K562 (cell line): ENCODE measurements at regions not wholly inside any gene's neighbourhood (a gene's known extent, or its start where the extent isn't known, plus 50 kb on each side); places are given as distances from the start of the nearest gene placed in this dataset.

Source experiments
- ATAC-seq: fragments of 200-7000 bp; cut with Tn5 transposase; 3 replicates; pipeline ENCODE4 v1.9.1; 2020; ENCODE audit warnings: moderate library complexity
- BruUV-seq: library from RNA; stranded (reverse); fragments of 400-500 nt; replicated peaks from 2 replicates; lab custom pipeline; 2021; lab: Mats Ljungman, UMichigan
- CTCF ChIA-PET: fragments of 300-600 bp; formaldehyde crosslinking; extraction: SDS; loops from one replicate; lab custom pipeline; 2021; ENCODE audit warnings: low intra/inter-chr PET ratio; lab: Yijun Ruan, JAX
- POLR2A ChIA-PET: fragments of 300-600, 350-650 bp; sonication (Branson Sonifier 250); formaldehyde crosslinking; extraction: SDS; loops from one replicate; lab custom pipeline; 2021; ENCODE audit warnings: antibody characterized with exemption, inconsistent platforms; lab: Yijun Ruan, JAX
- DNase-seq, 4 experiments: peaks; one replicate each; pipeline versions ENCODE4 v3.0.0 to v3.0.0-alpha.2; 2011 to 2018; ENCODE audit warnings: low spot score in 3 of 4, mixed read lengths in 3 of 4; ENCODE audit errors: extremely low read depth in 1 of 4
- FAIRE-seq: peaks from 2 replicates; lab custom pipeline; 2011; peaks lifted over from hg19 to GRCh38; lab: Jason Lieb, UNC
- H2AFZ ChIP-seq: 2 replicates; pipeline ENCODE4 v1.6.0; 2011; ENCODE audit warnings: low read depth, low read length, control low read depth, inconsistent platforms
- H3K27ac ChIP-seq: fragments of 200-600 bp; 3 replicates; pipeline ENCODE4 v1.8.0; 2011; ENCODE audit warnings: low read depth, mild to moderate bottlenecking, control low read depth, inconsistent platforms, low read length, moderate library complexity, mixed read lengths; ENCODE audit errors: extremely low read depth
- H3K27me3 ChIP-seq, 2 experiments: fragments of 300-600 bp in 1 of 2; 2 replicates in 1 of 2; 3 replicates in 1 of 2; pipeline versions ENCODE4 v1.6.0 to v1.8.0; 2011; ENCODE audit warnings: inconsistent platforms in 2 of 2, low read length in 2 of 2, mild to moderate bottlenecking in 1 of 2, mixed read lengths in 1 of 2, moderate library complexity in 1 of 2; ENCODE audit not compliant: control insufficient read depth in 2 of 2, insufficient read depth in 2 of 2
- H3K36me3 ChIP-seq: fragments of 300-600 bp; 3 replicates; pipeline ENCODE4 v1.8.0; 2011; ENCODE audit warnings: mild to moderate bottlenecking, low read length, inconsistent platforms; ENCODE audit not compliant: control insufficient read depth, insufficient read depth
- H3K4me1 ChIP-seq, 2 experiments: fragments of 200-600 bp in 1 of 2; replicated peaks in 1 of 2; 2 replicates in 1 of 2; 3 replicates in 1 of 2; pipeline versions ENCODE4 v1.5.1 to v1.8.0; 2011; ENCODE audit warnings: inconsistent platforms in 2 of 2, low read length in 2 of 2, mild to moderate bottlenecking in 1 of 2, mixed read lengths in 1 of 2, moderate library complexity in 1 of 2; ENCODE audit not compliant: control insufficient read depth in 2 of 2, insufficient read depth in 2 of 2
- H3K4me2 ChIP-seq: 2 replicates; pipeline ENCODE4 v1.6.1; 2011; ENCODE audit warnings: low read length, control low read depth, inconsistent platforms, mixed read lengths; ENCODE audit not compliant: insufficient read depth
- H3K4me3 ChIP-seq: fragments of 200-600 bp; sonication (generic), shearing (Covaris generic); 2 replicates; pipeline ENCODE4 v1.5.1; 2016; ENCODE audit warnings: control low read depth, inconsistent platforms
- H3K79me2 ChIP-seq: fragments of 200-600 bp; 3 replicates; pipeline ENCODE4 v1.8.0; 2011; ENCODE audit warnings: low read length, inconsistent platforms; ENCODE audit not compliant: control insufficient read depth, insufficient read depth
- H3K9ac ChIP-seq, 2 experiments: 2 replicates each; pipeline versions ENCODE4 v1.6.0 to v1.6.1; 2011; ENCODE audit warnings: low read depth in 2 of 2, low read length in 2 of 2, control low read depth in 1 of 2, inconsistent platforms in 1 of 2, mild to moderate bottlenecking in 1 of 2, mixed read lengths in 1 of 2; ENCODE audit not compliant: insufficient read depth in 1 of 2
- H3K9me1 ChIP-seq: one replicate; pipeline ENCODE4 v1.6.0; 2011; ENCODE audit warnings: inconsistent platforms, mild to moderate bottlenecking, low read length, moderate library complexity; ENCODE audit not compliant: control insufficient read depth, insufficient read depth
- H3K9me3 ChIP-seq: replicated peaks from 2 replicates; pipeline ENCODE4 v1.5.1; 2011; ENCODE audit warnings: low read depth, low read length, inconsistent platforms; ENCODE audit not compliant: control insufficient read depth, insufficient read depth
- H4K20me1 ChIP-seq: replicated peaks from 2 replicates; pipeline ENCODE4 v1.6.1; 2011; ENCODE audit warnings: low read length, inconsistent platforms, mixed read lengths; ENCODE audit not compliant: control insufficient read depth, insufficient read depth
- ARID2 ChIP-seq: fragments of 450-650 bp; IDR thresholded peaks from 2 replicates; pipeline ENCODE4 v1.6.1; 2017; ENCODE audit warnings: antibody characterized with exemption, mild to moderate bottlenecking
- ARNT ChIP-seq, 2 experiments: fragments of 450-650 bp; IDR thresholded peaks; 2 replicates each; pipeline ENCODE4 v1.6.1; 2016; ENCODE audit warnings: mild to moderate bottlenecking in 1 of 2
- CREBBP ChIP-seq: IDR thresholded peaks from one replicate; pipeline ENCODE4 v1.6.1; 2012; ENCODE audit warnings: low read depth, mild to moderate bottlenecking, control low read depth, inconsistent platforms, low read length
- DACH1 ChIP-seq: fragments of 450-650 bp; IDR thresholded peaks from 2 replicates; pipeline ENCODE4 v1.6.1; 2018; ENCODE audit not compliant: partially characterized antibody
- FOXA1 ChIP-seq: fragments of 450-650 bp; IDR thresholded peaks from 2 replicates; pipeline ENCODE4 v1.6.1; 2016; ENCODE audit warnings: mild to moderate bottlenecking, borderline replicate concordance
- HDAC2 ChIP-seq: fragments of 450-650 bp; IDR thresholded peaks from 2 replicates; pipeline ENCODE4 v1.6.1; 2016; ENCODE audit warnings: mild to moderate bottlenecking
- KLF10 ChIP-seq: fragments of 250-450 bp; sonication (Bioruptor Pico); IDR thresholded peaks from 2 replicates; pipeline ENCODE4 v1.6.1; 2021; ENCODE audit warnings: matching md5 sums
- NFRKB ChIP-seq: fragments of 450-650 bp; IDR thresholded peaks from 2 replicates; pipeline ENCODE4 v1.6.1; 2016; ENCODE audit warnings: low read depth
- WGBS: fragments of 100-300 bp; shearing (Covaris generic); methylation state at CpG from one replicate; pipeline ENCODE4 v1.1.6; 2016; ENCODE audit warnings: low coverage, mixed read lengths; ENCODE audit not compliant: insufficient coverage; ENCODE audit errors: missing lambda C conversion rate; 5-methylcytosine and 5-hydroxymethylcytosine counted together
- in situ Hi-C: fragments of 300-500 bp; cut with MboI; formaldehyde crosslinking; loops from 4 replicates; pipeline ENCODE4 v1.15.0; 2018; ENCODE audit warnings: inconsistent platforms, mixed read lengths
- intact Hi-C: fragments of 100-400 bp; cut with micrococcal nuclease; formaldehyde crosslinking; loops from 2 replicates; pipeline ENCODE4 v1.14.2; 2022
- TF ChIP-seq, protein P1 (sequence below): fragments of 250-450 bp; sonication (Bioruptor Pico); IDR thresholded peaks from 2 replicates; pipeline ENCODE4 v1.8.0; 2021; ENCODE audit warnings: moderate library complexity, mild to moderate bottlenecking, inconsistent platforms
- TF ChIP-seq, protein P2 (sequence below): conservative IDR thresholded peaks from 2 replicates; pipeline ENCODE4 v1.6.1; 2011; ENCODE audit warnings: low read depth, mild to moderate bottlenecking, low read length; ENCODE audit not compliant: control insufficient read depth
- TF ChIP-seq, protein P3 (sequence below): fragments of 250-450 bp; sonication (Bioruptor Pico); IDR thresholded peaks from 2 replicates; pipeline ENCODE4 v1.8.0; 2021; ENCODE audit warnings: mild to moderate bottlenecking, moderate library complexity

DNA sequence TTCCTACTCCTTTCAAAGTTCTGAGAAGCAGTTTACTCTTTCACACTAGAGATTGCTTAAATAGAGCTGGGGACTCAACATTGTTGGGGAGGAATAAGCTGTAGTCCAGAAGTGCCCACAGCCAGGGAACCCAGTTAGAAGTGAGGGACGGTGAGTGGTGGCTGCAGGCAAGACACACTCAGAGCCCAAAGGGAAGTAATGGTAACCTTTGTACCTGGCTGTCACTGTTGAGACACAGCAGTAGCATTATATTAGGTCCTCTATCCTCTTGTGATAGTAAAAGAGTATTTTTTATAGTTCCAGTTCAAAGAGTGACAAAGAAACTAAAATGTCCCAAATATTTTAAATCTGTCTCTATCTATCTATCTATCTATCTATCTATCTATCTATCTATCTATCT, 263.3 kb downstream of the TTC6 start:
- no peak for ATAC-seq
- no peaks in the 10 kb centered on the region for H3K36me3 ChIP-seq
- no peaks in the 10 kb centered on the region for H3K27me3 ChIP-seq
- H3K4me3 ChIP-seq: no peak overlapping the region
- intact Hi-C loops: no loop called here
- in situ Hi-C loops: no loop called here
- WGBS: 0% methylated on average over 1 of the region's 1 CpG
- ChIA-PET CTCF (no interaction called here), POLR2A (no interaction called here)
- no peaks in the 10 kb centered on the region for H3K9me1 ChIP-seq
- no peak for FAIRE-seq
- no peaks in the 10 kb centered on the region for H3K79me2 ChIP-seq
- no peaks in the 10 kb centered on the region for H4K20me1 ChIP-seq
- BruUV-seq: no TSS peak
- no peak for DNase-seq
- no peak overlapping the region for H3K4me2 ChIP-seq
- no peaks in the 10 kb centered on the region for H3K4me1 ChIP-seq
- no peak for TF ChIP-seq NFRKB
- TF ChIP-seq, protein P1, sequence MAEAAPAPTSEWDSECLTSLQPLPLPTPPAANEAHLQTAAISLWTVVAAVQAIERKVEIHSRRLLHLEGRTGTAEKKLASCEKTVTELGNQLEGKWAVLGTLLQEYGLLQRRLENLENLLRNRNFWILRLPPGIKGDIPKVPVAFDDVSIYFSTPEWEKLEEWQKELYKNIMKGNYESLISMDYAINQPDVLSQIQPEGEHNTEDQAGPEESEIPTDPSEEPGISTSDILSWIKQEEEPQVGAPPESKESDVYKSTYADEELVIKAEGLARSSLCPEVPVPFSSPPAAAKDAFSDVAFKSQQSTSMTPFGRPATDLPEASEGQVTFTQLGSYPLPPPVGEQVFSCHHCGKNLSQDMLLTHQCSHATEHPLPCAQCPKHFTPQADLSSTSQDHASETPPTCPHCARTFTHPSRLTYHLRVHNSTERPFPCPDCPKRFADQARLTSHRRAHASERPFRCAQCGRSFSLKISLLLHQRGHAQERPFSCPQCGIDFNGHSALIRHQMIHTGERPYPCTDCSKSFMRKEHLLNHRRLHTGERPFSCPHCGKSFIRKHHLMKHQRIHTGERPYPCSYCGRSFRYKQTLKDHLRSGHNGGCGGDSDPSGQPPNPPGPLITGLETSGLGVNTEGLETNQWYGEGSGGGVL (CRISPR knock-in tag): no peak
- TF ChIP-seq KLF10 (CRISPR knock-in tag): no peak
- no peak for TF ChIP-seq ARNT (IDR thresholded peaks at IDR 0.05)
- TF ChIP-seq, protein P2, sequence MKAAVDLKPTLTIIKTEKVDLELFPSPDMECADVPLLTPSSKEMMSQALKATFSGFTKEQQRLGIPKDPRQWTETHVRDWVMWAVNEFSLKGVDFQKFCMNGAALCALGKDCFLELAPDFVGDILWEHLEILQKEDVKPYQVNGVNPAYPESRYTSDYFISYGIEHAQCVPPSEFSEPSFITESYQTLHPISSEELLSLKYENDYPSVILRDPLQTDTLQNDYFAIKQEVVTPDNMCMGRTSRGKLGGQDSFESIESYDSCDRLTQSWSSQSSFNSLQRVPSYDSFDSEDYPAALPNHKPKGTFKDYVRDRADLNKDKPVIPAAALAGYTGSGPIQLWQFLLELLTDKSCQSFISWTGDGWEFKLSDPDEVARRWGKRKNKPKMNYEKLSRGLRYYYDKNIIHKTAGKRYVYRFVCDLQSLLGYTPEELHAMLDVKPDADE: no peak
- no peak for TF ChIP-seq CREBBP
- no peak for TF ChIP-seq FOXA1
- no peak for TF ChIP-seq ARID2
- TF ChIP-seq, protein P3, sequence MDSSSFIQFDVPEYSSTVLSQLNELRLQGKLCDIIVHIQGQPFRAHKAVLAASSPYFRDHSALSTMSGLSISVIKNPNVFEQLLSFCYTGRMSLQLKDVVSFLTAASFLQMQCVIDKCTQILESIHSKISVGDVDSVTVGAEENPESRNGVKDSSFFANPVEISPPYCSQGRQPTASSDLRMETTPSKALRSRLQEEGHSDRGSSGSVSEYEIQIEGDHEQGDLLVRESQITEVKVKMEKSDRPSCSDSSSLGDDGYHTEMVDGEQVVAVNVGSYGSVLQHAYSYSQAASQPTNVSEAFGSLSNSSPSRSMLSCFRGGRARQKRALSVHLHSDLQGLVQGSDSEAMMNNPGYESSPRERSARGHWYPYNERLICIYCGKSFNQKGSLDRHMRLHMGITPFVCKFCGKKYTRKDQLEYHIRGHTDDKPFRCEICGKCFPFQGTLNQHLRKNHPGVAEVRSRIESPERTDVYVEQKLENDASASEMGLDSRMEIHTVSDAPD (CRISPR knock-in tag): no peak
- TF ChIP-seq HDAC2: no peak
- no peak for TF ChIP-seq DACH1
- no peak overlapping the region for H2AFZ ChIP-seq
- no peak overlapping the region for H3K27ac ChIP-seq
- H3K9ac ChIP-seq: no peak overlapping the region
- H3K9me3 ChIP-seq: no peaks in the 10 kb centered on the region
